K562 (cell line): ENCODE measurements at regions not wholly inside any gene's neighbourhood (a gene's known extent, or its start where the extent isn't known, plus 50 kb on each side); places are given as distances from the start of the nearest gene placed in this dataset.

Experiments
- ATF3 ChIP-seq, 2 experiments: fragments of 450-650 bp in 1 of 2; sonication (generic) in 1 of 2; formaldehyde crosslinking in 1 of 2; IDR thresholded peaks in 1 of 2; conservative IDR thresholded peaks in 1 of 2; 2 replicates each; pipeline versions ENCODE4 v1.6.1 to v1.8.1; 2016 to 2023; ENCODE audit warnings: mild to moderate bottlenecking in 2 of 2, moderate library complexity in 2 of 2, inconsistent platforms in 1 of 2, missing genetic modification reagents in 1 of 2
- HDAC6 ChIP-seq: IDR thresholded peaks from 2 replicates; pipeline ENCODE4 v1.6.1; 2012; ENCODE audit warnings: low read depth, mild to moderate bottlenecking, control low read depth, inconsistent platforms, low read length, moderate library complexity
- LARP7 ChIP-seq: fragments of 450-650 bp; IDR thresholded peaks from 2 replicates; pipeline ENCODE4 v1.6.1; 2016
- SOX6 ChIP-seq: fragments of 450-650 bp; IDR thresholded peaks from 2 replicates; pipeline ENCODE4 v1.6.1; 2014; ENCODE audit warnings: mild to moderate bottlenecking
- TAL1 ChIP-seq: fragments of 450-650 bp; IDR thresholded peaks from 2 replicates; pipeline ENCODE4 v1.6.1; 2016; ENCODE audit warnings: mild to moderate bottlenecking
- ZNF133 ChIP-seq: fragments of 250-450 bp; sonication (Bioruptor Pico); IDR thresholded peaks from 2 replicates; pipeline ENCODE4 v1.4.0; 2020; ENCODE audit warnings: mild to moderate bottlenecking

GRCh38 chr9:94479757-94480156 is 75.1 kb upstream of the PCAT7 start:
- no peak for TF ChIP-seq SOX6
- no peak for TF ChIP-seq ATF3 (IDR thresholded peaks at IDR 0.05)
- TF ChIP-seq ATF3 (CRISPR knock-in tag; conservative IDR thresholded peaks at IDR 0.05) = no peak
- no peak for TF ChIP-seq HDAC6
- no peak for TF ChIP-seq LARP7
- no peak for TF ChIP-seq TAL1
- TF ChIP-seq ZNF133 (CRISPR knock-in tag) = no peak
